ENCODE measurements at regions not wholly inside any gene's neighbourhood (a gene's known extent, or its start where the extent isn't known, plus 50 kb on each side); places are given as distances from the start of the nearest gene placed in this dataset.

DNA sequence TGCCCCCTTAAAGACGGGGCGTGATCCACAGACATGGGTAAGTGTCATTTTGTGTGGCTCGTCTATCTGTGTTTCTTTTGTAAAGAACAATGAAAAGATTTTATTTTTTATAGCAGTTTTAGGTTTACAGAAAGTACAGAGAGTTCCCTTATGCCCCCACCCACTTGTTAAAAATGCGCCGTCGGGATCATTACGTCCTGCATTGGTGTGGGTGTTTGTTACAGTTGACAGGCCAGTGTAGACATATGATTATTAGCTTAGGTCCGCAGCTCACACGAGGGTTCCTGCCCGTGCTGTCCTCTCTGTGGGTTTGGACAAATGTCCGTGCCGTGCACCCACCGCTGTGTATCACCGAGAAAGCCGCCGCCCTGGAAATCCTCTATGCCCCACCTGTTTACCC, 50.5 kb downstream of the RGS12 start:
- DNase-seq: no peak

- DNase-seq: no peak
These were observed 51.3 kb downstream of the RGS12 start for GRCh38 chr4:3344104-3344503.

DNA sequence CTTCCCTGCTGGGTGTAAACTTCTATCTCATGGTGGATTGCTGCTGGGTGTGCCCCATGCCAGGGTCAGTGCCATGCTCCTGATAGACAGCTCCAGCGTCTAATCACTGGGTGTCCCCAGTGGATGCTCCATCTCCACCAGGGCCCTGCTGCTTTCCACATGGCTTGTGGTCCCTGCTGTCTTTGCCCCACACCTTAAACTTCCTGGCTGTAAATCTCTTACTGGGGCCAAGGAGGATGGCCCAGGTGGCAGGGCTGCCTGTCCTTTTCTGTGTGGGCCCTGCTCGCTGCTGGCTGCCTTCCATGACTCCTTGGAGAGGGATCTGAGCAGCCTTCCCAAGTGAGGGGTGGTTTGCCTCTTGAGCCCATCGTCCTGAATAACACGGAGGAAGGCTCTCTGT, 51.8 kb downstream of the RGS12 start:
- no peak for DNase-seq

DNA sequence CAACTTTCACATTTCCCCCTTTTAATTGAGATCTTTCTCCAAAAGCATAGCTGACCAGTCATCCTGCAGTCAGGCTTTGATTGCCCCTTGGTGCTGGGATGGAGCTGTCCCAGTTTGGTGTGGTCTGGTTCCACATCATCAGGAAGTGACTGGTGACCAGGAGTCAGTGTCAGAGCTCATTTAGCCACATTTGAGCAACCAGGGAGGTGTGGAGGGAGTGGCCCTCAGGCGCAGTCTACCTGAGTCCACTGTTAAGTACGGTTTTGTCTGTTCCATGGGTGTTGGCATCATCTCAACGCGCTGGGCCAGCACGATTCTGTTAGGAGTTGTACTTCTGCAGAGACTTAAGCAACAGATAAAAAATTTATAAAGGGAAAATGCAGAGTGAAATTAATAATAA, 52.6 kb downstream of the RGS12 start:
- DNase-seq: no peak

DNA sequence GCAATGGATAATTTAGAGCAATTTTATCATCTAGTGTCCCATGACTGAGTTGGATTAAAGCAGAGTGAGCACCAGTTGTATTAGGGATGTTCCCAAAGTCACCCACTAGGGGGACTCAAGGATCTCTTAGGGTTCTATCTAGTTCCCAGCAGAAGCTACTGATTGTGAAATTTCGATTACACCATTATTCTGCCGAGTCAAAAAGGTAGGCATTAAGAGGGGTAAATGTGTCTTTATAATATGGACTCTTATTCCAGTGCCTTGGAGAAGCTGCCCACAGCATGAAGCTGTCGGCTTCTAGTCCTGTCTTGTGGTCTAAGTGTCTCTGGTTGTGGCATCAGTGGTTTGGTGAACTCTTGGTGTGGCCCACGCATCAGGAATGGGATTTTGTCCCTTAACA, 53.3 kb downstream of the RGS12 start:
- DNase-seq: no peak

DNA sequence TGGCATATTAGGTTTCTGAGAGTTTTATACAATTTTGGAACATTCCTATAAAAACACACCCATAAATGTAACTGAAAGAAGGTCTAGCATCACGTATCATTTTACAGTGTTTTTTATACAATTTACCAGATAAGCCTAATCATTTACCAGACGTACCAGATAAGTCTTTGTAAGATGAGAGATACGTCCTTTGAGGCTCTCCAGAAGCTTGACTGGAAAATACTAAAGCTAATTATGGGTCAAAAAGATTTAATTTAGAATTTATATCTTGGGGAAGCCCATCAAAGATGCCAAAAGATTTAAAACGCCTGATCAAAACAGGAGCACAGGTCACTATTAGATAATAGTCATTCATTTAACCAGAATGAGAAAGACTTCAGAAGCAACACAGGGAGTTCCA, 55.0 kb downstream of the RGS12 start:
- DNase-seq: no peak

DNA sequence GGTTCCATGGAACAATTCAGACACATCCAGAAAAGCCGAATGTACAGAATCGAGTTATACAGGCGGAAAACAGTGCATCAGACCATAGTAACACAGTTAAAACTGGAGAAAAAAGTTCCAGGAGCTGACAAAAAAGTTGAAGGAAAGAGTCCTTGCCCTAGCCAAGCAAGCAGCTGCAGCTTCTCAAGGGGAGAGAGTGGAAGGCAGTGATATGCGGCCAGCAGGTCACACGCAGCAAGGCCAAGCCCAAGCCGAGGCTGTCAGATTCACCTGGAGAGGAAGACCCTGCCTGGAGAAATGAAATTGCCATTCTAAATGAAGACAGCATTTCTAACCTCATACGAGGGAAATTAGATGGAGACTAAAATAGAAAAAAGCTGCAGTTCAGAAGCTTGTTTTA, 55.8 kb downstream of the RGS12 start:
- no peak for DNase-seq

GRCh38 chr4:3349116-3349515, 56.3 kb downstream of the RGS12 start:
- no peak for DNase-seq

GRCh38 chr4:3351997-3352396, 59.2 kb downstream of the RGS12 start:
- DNase-seq: no peak

DNA sequence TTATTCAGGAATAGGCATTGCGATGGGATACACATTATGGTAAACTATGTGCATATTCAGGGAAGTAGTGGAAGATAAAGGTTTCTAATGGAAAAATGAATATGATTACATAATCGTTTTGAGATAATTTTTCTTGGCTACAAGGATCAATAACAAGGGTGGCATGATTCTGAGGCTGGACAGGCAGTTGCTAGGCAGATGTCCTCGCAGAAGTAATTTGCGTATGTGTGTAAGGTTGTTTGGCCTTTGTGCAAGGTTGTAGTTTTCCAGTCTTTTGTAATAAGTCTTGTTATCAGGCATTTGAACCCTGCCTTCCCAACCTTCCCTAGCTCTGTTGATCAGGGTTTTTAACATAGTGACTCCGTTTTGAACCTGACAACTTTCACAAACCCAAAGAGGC, 59.7 kb downstream of the RGS12 start:
- no peak for DNase-seq

DNA sequence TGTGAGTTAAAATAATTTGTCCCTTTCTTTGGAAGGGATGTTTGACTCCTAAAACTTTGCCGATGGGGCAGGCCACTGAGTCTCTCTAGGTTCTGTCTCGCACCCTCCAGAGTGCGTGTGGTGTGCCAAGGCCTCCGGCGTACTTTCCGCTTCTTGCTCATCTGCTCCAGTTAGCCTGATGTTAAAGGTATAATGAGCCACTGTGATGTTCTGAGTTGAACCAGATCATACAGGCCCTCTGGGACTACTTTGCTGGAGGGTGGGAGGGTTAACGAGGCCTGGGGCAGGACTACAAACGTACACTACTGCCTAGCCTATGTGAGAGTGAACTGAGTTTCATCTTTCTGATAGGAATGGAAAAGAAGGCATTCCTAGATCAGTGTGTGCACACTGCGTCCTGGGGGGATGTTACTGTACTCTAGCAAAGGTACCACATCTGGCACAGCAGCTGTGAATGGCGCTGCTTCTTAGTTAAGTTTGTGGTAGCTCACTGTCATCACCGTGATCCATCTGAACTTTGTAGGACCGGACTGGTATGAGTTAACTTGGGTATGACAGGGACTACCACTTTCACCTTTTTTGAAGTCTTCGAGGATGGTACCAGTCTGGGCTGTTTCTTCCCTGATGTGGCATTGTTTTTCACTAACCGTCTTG, 60.2 kb downstream of the RGS12 start:
- DNase-seq: no peak

DNA sequence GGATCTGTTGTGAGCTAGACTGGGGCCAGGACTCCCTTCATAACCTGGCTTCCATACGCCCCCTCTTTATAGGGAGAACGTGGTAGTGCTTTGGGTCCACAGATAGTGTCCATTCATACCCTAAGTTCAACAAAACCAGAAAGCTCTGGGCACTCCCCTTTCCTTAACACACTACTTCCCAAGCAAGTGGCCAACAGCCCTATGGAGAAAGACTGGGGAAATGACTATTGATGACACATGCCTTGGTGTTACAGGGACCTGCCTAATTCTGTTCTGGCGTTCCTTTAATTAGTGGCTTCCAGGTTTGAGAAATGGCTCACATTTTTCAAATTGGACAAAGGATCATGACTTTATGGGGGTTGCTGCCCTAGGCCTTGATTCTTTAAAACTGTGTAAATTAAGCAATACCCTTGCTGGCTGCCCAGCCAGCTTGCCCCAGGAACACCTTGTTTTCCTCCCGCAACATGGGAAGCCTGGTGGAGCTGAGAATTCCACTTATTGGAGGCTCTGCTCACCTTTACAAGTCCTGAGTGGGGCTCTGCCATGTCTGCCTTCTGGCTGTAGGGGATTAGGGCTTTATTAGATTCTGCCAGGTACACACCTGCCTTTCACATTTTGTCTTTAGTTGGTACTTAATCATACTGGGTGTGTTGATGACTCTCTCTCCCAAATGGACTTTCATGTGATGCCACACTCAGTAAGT, 61.1 kb downstream of the RGS12 start:
- DNase-seq: no peak

DNA sequence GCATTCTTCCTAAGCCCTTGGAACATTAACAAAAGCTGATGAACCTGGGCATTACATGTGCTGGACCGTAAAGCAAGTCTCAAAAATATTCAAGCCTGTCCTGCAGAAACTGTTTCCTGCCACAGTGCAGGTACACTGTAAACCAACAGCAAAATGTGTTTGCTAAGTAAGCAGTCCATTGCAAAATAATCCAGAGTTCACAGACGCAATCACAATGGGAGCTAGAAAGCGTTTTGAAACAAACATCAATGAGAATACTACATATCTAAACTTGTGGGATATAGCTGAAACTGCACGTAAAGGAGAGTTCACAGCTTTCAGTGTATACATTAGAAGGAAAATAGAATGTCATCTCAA, 61.6 kb downstream of the RGS12 start:
- DNase-seq: no peak

- DNase-seq: no peak
These were observed 62.5 kb downstream of the RGS12 start for GRCh38 chr4:3355266-3355748.

DNA sequence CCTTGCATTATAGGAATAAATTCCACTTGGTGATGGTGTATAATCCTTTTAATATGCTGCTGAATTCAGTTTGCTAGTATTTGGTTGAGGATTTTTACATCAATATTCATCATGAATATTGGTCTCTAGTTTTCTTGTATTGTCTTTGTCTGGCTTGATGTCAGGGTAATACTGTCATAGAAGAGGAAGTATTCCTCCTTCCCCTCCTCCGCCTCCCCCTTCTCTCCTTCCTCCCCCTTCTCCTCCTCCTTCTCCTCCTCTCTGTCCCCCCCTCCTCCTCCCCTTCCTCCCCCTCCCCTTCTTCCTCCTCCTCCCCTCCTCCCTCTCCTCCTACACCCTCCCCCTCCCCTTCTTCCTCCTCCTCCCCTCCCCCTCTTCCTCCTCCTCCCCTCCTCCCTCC, 65.8 kb downstream of the RGS12 start:
- no peak for DNase-seq

GRCh38 chr4:3360777-3361176, 68.0 kb downstream of the RGS12 start:
- no peak for DNase-seq

DNA sequence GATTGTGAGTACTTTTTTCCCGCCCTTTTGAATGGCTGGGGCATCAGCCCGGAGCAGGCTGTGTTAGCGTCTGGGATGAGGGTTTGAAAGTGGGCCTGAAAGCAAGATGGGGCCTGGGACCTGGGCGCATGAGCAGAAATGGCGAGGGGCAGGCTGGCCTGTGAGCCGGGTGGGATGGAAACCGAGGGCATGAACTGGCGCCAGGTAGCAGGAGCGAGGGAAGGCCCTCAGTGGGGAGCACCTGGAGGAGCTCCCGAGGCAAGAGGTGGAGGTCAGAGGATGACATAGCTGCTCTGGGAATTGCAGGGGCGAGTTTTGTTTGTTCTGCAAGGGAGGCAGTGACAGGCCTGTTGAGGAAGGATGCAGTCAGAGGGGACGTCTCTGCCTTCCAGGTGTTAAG, 68.6 kb downstream of the RGS12 start:
- no peak for DNase-seq

DNA sequence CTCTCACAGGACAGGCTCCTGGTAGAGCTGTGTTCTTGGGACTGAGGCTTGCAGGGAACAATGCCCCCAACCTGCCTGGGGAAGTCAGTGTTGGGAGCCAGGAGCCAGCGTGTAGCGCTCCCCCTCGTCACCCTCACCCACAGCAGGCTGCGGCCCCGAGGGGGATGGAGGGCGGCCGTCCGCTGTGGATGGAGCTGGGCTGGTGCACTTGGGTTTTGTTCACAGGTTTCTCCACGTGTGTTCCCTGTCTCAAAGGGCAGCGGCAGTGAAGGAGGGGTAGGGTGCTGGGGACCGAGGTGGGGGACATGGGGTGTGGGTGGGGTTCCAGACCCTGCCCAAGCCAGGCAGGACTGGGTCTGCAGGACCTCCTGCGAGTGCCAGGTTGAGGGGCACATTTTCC, 69.1 kb downstream of the RGS12 start:
- no peak for DNase-seq

DNA sequence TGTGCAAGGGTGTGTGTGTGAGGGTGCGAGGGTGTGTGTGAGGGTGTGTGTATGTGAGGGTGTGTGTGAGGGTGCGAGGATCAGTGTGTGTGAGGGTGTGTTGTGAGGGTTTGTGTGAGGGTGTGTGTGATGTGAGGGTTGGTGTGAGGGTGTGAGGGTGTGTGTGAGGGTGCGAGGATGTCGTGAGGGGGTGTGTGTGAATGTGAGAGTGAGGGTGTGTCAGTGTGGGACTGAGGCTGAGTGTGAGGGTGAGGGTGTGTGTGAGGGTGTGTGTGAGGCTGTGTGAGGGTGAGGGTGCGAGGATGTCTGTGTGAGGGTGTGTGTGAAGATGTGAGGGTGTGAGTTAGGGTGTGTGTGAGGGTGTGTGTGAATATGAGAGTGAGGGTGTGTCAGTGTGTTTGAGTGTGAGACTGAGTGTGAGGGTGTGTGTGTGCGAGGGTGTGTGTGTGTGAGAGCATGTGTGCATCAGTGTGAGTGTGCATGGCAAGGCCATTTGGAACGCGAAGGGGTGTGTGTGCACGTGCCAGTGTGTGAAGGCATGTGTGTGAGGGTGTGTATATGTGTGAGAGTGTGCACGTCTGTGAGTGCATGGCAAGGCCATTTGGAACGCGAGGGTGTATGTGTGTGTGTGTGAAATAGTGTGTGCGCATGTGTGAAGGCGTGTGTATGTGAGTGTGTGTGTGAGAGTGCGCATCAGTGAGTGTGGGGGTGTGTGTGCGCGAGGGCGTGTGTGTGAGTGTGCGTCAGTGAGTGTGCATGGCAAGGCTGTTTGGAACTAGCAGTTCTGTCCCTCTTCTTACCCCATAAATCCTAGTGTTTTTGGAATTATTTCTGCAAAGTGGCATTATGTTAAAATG, 69.8 kb downstream of the RGS12 start:
- no peak for DNase-seq

DNA sequence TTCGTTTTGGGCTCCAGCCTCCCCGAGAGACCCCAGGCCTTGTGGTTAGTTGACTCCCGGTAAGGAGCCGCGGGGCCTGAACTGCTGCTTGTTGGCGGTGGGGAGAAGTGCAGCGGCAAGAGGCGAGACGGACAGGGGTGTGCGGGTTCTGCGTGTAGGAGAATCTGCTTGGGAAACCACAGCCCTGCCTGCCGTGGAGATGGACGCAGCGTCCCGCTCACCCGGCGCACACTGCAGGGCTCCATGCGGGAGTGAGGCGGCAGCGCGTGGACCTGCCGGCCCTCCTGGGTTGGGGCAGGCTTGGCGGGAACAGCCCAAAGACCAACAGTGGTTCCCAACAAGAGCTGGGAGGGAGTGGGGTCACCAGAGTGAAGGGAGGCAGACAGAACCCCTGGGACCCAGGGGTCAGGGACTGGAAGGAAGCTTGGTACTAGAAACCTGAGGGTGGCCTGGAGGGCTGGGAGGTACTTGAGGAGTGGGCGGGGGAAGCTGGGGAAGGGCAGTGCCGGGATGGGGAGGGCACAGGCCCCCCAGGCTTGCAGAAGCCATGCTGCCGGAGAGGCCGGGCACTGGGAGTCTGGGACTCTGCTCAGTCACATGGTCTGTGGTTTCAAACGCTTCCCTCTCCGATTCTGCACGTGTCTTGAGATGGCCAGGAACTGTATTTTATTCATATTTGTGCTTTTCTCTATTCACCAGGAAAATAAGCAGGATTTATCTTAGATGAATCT, 70.8 kb downstream of the RGS12 start:
- no peak for DNase-seq

GRCh38 chr4:3364199-3364598, 71.4 kb downstream of the RGS12 start:
- DNase-seq: no peak

GRCh38 chr4:3364634-3365314, 72.0 kb downstream of the RGS12 start:
- DNase-seq: no peak

- DNase-seq: no peak
These were observed 72.5 kb downstream of the RGS12 start for GRCh38 chr4:3365326-3365725.
